OCI-LY3 (cell line): ENCODE measurements at regions not wholly inside any gene's neighbourhood (a gene's known extent, or its start where the extent isn't known, plus 50 kb on each side); places are given as distances from the start of the nearest gene placed in this dataset.

ENCODE experiments used
- CTCF ChIP-seq: fragments of 200-600, 300-600 bp; sonication (generic); IDR thresholded peaks from 2 replicates; pipeline ENCODE4 v1.5.1; 2014; ENCODE audit warnings: antibody characterized with exemption, low read length, low read depth
- EZH2phosphoT487 ChIP-seq: fragments of 200-600 bp; shearing (Covaris generic); IDR thresholded peaks from 2 replicates; pipeline ENCODE4 v1.6.1; 2018; ENCODE audit warnings: antibody characterized with exemption, mixed run types, low read depth

- no peak for TF ChIP-seq CTCF
- no peak for TF ChIP-seq EZH2phosphoT487
These were observed 405.0 kb downstream of the DNAJB9 start for GRCh38 chr7:108974641-108975040.
